Mesendoderm (in vitro differentiated cells): ENCODE measurements at regions not wholly inside any gene's neighbourhood (a gene's known extent, or its start where the extent isn't known, plus 50 kb on each side); places are given as distances from the start of the nearest gene placed in this dataset.

ENCODE experiments used
- DNase-seq: peaks from one replicate; pipeline ENCODE4 v3.0.0; 2013
- H2AK5ac ChIP-seq: 2 replicates; pipeline ENCODE4 v1.6.1; 2013; ENCODE audit warnings: low read length, inconsistent platforms
- H2BK120ac ChIP-seq: 2 replicates; pipeline ENCODE4 v1.6.1; 2013; ENCODE audit warnings: low read depth, mild to moderate bottlenecking, low read length, moderate library complexity, mixed read lengths
- H2BK15ac ChIP-seq: replicated peaks from 2 replicates; pipeline ENCODE4 v1.6.1; 2013; ENCODE audit warnings: low read depth, mild to moderate bottlenecking, moderate library complexity
- H2BK5ac ChIP-seq: 2 replicates; pipeline ENCODE4 v1.6.1; 2013; ENCODE audit warnings: low read length, inconsistent platforms
- H3K18ac ChIP-seq: 2 replicates; pipeline ENCODE4 v1.6.1; 2013; ENCODE audit warnings: mild to moderate bottlenecking, low read length, mixed read lengths
- H3K23ac ChIP-seq: one replicate; pipeline ENCODE4 v1.6.1; 2013; ENCODE audit warnings: low read length
- H3K27ac ChIP-seq: 2 replicates; pipeline ENCODE4 v1.5.1; 2013; ENCODE audit warnings: low read depth, mild to moderate bottlenecking, inconsistent platforms, low read length, moderate library complexity
- H3K27me3 ChIP-seq: 2 replicates; pipeline ENCODE4 v1.6.1; 2013; ENCODE audit warnings: low read length, control low read depth, mild to moderate bottlenecking, inconsistent platforms; ENCODE audit not compliant: insufficient read depth, poor library complexity
- H3K36me3 ChIP-seq: 2 replicates; pipeline ENCODE4 v1.6.1; 2013; ENCODE audit warnings: low read length, inconsistent platforms; ENCODE audit not compliant: control insufficient read depth, insufficient read depth
- H3K4ac ChIP-seq: one replicate; pipeline ENCODE4 v1.6.1; 2013; ENCODE audit warnings: low read depth, mild to moderate bottlenecking, low read length, moderate library complexity
- H3K4me1 ChIP-seq: 2 replicates; pipeline ENCODE4 v1.6.1; 2013; ENCODE audit warnings: low read depth, low read length, inconsistent platforms; ENCODE audit not compliant: control insufficient read depth
- H3K4me2 ChIP-seq: 2 replicates; pipeline ENCODE4 v1.6.1; 2013; ENCODE audit warnings: low read length
- H3K4me3 ChIP-seq: 2 replicates; pipeline ENCODE4 v1.5.1; 2013; ENCODE audit warnings: mild to moderate bottlenecking, low read length
- H3K56ac ChIP-seq: one replicate; pipeline ENCODE4 v1.6.1; 2013; ENCODE audit warnings: low read length
- H3K79me1 ChIP-seq: 2 replicates; pipeline ENCODE4 v1.6.1; 2013; ENCODE audit warnings: low read length, inconsistent platforms
- H3K79me2 ChIP-seq: 2 replicates; pipeline ENCODE4 v1.6.1; 2013; ENCODE audit warnings: mild to moderate bottlenecking, low read length; ENCODE audit not compliant: control insufficient read depth, insufficient read depth
- H3K9ac ChIP-seq: 2 replicates; pipeline ENCODE4 v1.6.1; 2013; ENCODE audit warnings: low read length, inconsistent platforms
- H4K5ac ChIP-seq: one replicate; pipeline ENCODE4 v1.6.1; 2013; ENCODE audit warnings: low read length
- H4K8ac ChIP-seq: one replicate; pipeline ENCODE4 v1.6.1; 2013; ENCODE audit warnings: low read depth, mild to moderate bottlenecking, control low read depth, low read length, moderate library complexity
- WGBS: extraction: QIAGEN DNeasy Blood & Tissue Kit; methylation state at CpG from one replicate; pipeline ENCODE4 v1.1.7; 2013; ENCODE audit warnings: low lambda C conversion rate, missing lambda C conversion rate; ENCODE audit not compliant: insufficient coverage; ENCODE audit errors: extremely low coverage; 5-methylcytosine and 5-hydroxymethylcytosine counted together

GRCh38 chr12:93180566-93180965, 197.2 kb upstream of the NUDT4 start:
- Histone ChIP-seq H2AK5ac (no peak overlapping the region), H3K56ac (no peak overlapping the region), H3K4me1 (no peaks in the 10 kb centered on the region), H3K4ac (no peak overlapping the region), H2BK120ac (no peak overlapping the region), H3K27me3 (no peaks in the 10 kb centered on the region), H3K4me3 (no peak overlapping the region), H2BK15ac (no peak overlapping the region), H4K5ac (no peak overlapping the region), H3K4me2 (no peak overlapping the region), H4K8ac (no peak overlapping the region), H2BK5ac (no peak overlapping the region), H3K79me1 (no peaks in the 10 kb centered on the region), H3K18ac (no peak overlapping the region), H3K23ac (no peak overlapping the region), H3K79me2 (no peaks in the 10 kb centered on the region), H3K9ac (no peak overlapping the region), H3K36me3 (no peaks in the 10 kb centered on the region), H3K27ac (no peak overlapping the region)
- WGBS = no CpG with 5 or more reads among the region's 2 CpGs
- DNase-seq = no peak

- Histone ChIP-seq H2BK120ac (no peak overlapping the region), H3K36me3 (no peaks in the 10 kb centered on the region), H3K79me1 (no peaks in the 10 kb centered on the region), H2BK15ac (no peak overlapping the region), H3K9ac (no peak overlapping the region), H3K18ac (no peak overlapping the region), H3K79me2 (no peaks in the 10 kb centered on the region), H3K27me3 (no peaks in the 10 kb centered on the region), H3K23ac (no peak overlapping the region), H3K4ac (no peak overlapping the region), H4K8ac (no peak overlapping the region), H2BK5ac (no peak overlapping the region), H3K4me2 (no peak overlapping the region), H3K4me1 (no peaks in the 10 kb centered on the region), H3K56ac (no peak overlapping the region), H3K27ac (no peak overlapping the region), H3K4me3 (no peak overlapping the region), H4K5ac (no peak overlapping the region), H2AK5ac (no peak overlapping the region)
- no peak for DNase-seq
- no CpG with 5 or more reads among the region's 4 CpGs for WGBS
Measured at GRCh38 chr12:93181409-93181965, 196.2 kb upstream of the NUDT4 start.

GRCh38 chr12:93183940-93184671, 193.6 kb upstream of the NUDT4 start:
- Histone ChIP-seq H3K4ac (no peak overlapping the region), H3K4me1 (no peaks in the 10 kb centered on the region), H3K79me2 (no peaks in the 10 kb centered on the region), H3K9ac (no peak overlapping the region), H3K4me2 (no peak overlapping the region), H3K36me3 (no peaks in the 10 kb centered on the region), H3K18ac (no peak overlapping the region), H3K27ac (no peak overlapping the region), H4K5ac (no peak overlapping the region), H2BK15ac (no peak overlapping the region), H4K8ac (no peak overlapping the region), H3K56ac (no peak overlapping the region), H3K4me3 (no peak overlapping the region), H2BK5ac (no peak overlapping the region), H3K23ac (no peak overlapping the region), H2BK120ac (no peak overlapping the region), H3K79me1 (no peaks in the 10 kb centered on the region), H3K27me3 (no peaks in the 10 kb centered on the region), H2AK5ac (no peak overlapping the region)
- DNase-seq = no peak
- no CpG with 5 or more reads among the region's 5 CpGs for WGBS

- Histone ChIP-seq H3K27me3 (no peaks in the 10 kb centered on the region), H3K36me3 (no peaks in the 10 kb centered on the region), H3K18ac (no peak overlapping the region), H2AK5ac (no peak overlapping the region), H3K4me1 (no peaks in the 10 kb centered on the region), H4K8ac (no peak overlapping the region), H3K4ac (no peak overlapping the region), H3K23ac (no peak overlapping the region), H3K79me2 (no peaks in the 10 kb centered on the region), H3K4me3 (no peak overlapping the region), H3K27ac (no peak overlapping the region), H3K9ac (no peak overlapping the region), H2BK120ac (no peak overlapping the region), H3K56ac (no peak overlapping the region), H2BK15ac (no peak overlapping the region), H2BK5ac (no peak overlapping the region), H4K5ac (no peak overlapping the region), H3K79me1 (no peaks in the 10 kb centered on the region), H3K4me2 (no peak overlapping the region)
- no CpG with 5 or more reads among the region's 3 CpGs for whole genome bisulfite sequencing
- no peak for DNase-seq
Measured at GRCh38 chr12:93184672-93185368, 192.9 kb upstream of the NUDT4 start.

GRCh38 chr12:93185369-93185741, 192.4 kb upstream of the NUDT4 start:
- no peak overlapping the region for H2BK5ac ChIP-seq
- H3K23ac ChIP-seq = no peak overlapping the region
- no peak overlapping the region for H3K9ac ChIP-seq
- no peak overlapping the region for H3K4ac ChIP-seq
- no peaks in the 10 kb centered on the region for H3K36me3 ChIP-seq
- H3K4me1 ChIP-seq = no peaks in the 10 kb centered on the region
- no CpG with 5 or more reads among the region's 2 CpGs for WGBS
- no peak for DNase-seq
- no peaks in the 10 kb centered on the region for H3K79me1 ChIP-seq
- no peaks in the 10 kb centered on the region for H3K79me2 ChIP-seq
- H3K4me3 ChIP-seq = no peak overlapping the region
- H3K56ac ChIP-seq = no peak overlapping the region
- H2AK5ac ChIP-seq = no peak overlapping the region
- H2BK15ac ChIP-seq = no peak overlapping the region
- H3K4me2 ChIP-seq = no peak overlapping the region
- no peak overlapping the region for H2BK120ac ChIP-seq
- no peak overlapping the region for H4K8ac ChIP-seq
- H3K18ac ChIP-seq = no peak overlapping the region
- H3K27ac ChIP-seq = no peak overlapping the region
- no peak overlapping the region for H4K5ac ChIP-seq
- no peaks in the 10 kb centered on the region for H3K27me3 ChIP-seq
